ENCODE measurements at regions not wholly inside any gene's neighbourhood (a gene's known extent, or its start where the extent isn't known, plus 50 kb on each side); places are given as distances from the start of the nearest gene placed in this dataset.
"Not testable (repeated sequence)": the region's sequence is repeated elsewhere in the genome, so short reads cannot be mapped to it uniquely, and the experiment has no call there.

DNA sequence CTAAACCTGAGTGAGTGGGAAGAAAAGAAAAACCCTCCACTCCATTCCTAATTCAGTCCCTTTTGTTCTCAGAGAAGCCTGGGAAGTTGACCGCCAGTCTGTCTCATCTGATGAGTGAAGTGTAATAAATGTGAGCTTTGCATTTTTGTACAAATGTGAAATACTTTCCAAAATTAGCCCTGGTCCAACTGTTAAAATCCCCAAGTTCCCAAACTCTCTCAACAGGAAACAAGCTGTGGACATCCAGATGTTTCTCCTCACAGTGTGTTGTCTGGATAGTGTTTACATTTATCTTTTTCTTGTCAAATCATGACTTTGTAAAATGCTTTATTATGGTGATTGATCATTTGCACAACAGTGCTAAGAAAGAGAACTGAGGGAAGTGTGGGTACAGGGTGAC, 145.1 kb downstream of the TM2D1 start:
- no peak for DNase-seq (ENCODE audit: low spot score)

DNA sequence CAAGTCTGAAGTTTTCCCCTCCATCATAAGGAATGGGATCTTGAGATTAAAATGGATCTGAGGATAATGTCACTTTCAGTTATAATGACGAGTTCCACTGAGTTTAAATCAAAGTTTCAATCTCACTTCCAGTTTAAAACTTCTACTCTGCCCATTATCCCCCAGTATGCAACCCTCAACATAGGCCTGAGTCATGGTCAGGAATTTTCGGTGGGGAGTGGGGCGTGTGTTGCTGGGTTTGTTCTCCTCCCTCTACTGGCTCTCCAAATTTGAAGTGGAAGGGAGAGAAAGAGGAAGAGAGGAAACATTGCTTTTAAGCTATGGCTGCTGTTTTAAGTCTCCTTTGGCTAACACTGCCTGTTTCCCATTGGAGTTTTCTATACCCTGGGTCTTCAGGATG, 152.9 kb downstream of the TM2D1 start:
- DNase-seq (ENCODE audit: low spot score) = no peak

GRCh38 chr1:61570191-61570590, 154.8 kb downstream of the TM2D1 start:
- DNase-seq (ENCODE audit: low spot score) = no peak

DNA sequence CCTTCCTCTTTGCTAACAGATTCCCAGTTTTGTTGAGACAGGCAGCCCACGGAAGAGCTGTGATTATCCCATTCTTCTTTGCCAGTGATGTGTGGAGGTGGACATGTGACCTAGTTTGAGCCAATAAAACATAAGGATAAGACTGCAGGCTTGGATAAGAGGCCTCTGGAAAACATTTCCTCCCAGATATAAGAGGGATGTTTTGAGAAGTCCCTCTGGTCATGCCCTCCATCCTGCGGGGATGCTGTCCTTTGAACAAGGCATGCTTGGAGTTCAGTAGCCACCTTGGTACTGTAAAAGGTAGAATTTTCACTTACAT, 155.7 kb downstream of the TM2D1 start:
- no peak for DNase-seq (ENCODE audit: low spot score)

DNA sequence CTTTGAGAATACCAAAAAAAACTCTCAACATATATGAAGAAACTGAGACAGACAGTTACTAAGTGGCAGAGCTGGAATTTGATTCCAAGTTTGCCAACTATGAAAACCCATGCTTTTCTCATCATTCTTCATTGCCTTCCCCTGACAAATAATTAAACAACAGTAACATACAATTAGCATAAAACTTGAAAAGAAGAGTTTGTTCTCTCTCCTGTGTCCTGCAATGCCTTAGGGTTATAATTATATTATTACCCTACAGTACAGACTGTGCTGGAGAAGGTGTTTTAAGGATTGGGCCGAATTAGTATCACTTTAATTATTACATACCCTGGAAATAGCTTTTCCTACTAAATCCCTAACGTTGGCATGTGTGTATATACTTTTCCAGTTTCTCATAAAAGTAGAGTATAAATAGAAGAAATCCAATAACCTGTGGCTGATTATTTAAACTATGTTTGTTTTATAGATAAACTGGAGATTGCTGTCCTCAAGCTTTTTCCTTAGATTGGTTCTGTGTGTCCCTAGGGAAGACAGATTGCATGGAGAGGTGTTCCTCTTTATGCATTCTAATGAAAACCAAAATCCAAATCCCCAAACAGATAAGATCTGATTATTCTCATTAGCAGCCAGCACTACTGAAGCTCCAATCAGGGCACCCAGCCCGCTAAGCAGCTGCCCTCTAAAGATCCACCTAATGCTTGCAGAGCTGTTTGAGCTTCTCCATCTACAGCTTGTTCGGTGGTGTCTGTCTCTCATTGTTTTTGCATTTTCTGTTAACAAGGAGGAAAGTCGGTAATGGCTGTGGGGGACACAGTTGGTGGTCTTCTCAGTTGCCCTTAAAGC, 156.3 kb downstream of the TM2D1 start:
- DNase-seq (ENCODE audit: low spot score) = no peak

DNA sequence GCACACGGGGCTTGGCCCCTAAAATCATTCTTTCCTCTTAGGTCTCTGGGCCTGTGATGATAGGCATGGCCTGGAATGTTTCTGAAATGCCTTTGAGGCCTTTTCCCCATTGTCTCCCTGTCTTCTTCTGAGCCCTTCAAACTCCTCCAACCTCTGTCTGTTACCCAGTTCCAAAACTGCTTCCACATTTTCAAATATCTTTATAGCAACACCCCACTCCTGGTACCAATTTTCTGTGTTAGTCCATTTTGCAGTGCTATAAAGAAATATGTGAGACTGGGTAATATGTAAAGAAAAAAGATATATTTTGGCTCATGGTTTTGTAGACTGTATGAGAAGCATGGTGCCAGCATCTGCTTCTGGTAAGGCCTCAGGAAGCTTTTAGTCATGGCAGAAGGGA, 158.8 kb downstream of the TM2D1 start:
- no peak for DNase-seq (ENCODE audit: low spot score)

GRCh38 chr1:61563611-61564010, 161.3 kb downstream of the TM2D1 start:
- no peak for DNase-seq (ENCODE audit: low spot score)

DNA sequence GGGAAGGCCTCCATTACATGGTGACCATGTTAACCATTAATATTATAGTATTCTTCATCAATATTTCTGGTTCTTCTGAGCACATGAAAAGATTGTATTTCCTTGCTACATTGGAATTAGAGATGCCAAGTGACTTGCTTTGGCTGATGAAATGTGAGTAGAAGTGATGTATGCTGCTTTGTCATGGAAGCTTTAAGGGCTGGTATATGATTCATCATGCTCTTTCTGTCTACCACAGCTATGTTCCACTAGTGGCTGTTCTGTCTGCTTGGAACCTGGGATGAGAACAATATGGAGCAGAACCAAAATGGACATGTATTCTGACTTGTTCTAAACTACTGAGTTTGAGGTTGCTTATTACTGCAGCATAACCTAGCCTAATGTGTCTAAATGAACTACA, 163.3 kb downstream of the TM2D1 start:
- no peak for DNase-seq (ENCODE audit: low spot score)

GRCh38 chr1:61560385-61560784, 164.6 kb downstream of the TM2D1 start:
- DNase-seq (ENCODE audit: low spot score) = no peak

GRCh38 chr1:61556631-61557030, 168.3 kb downstream of the TM2D1 start:
- DNase-seq (ENCODE audit: low spot score) = no peak

- DNase-seq (ENCODE audit: low spot score) = no peak
Measured at GRCh38 chr1:61552630-61553305, 172.2 kb downstream of the TM2D1 start.

GRCh38 chr1:61547302-61547701, 177.6 kb downstream of the TM2D1 start:
- DNase-seq (ENCODE audit: low spot score) = not testable (repeated sequence)

GRCh38 chr1:61544870-61545269, 180.1 kb downstream of the TM2D1 start:
- not testable (repeated sequence) for DNase-seq (ENCODE audit: low spot score)

GRCh38 chr1:61543498-61543897, 181.4 kb downstream of the TM2D1 start:
- not testable (repeated sequence) for DNase-seq (ENCODE audit: low spot score)

DNA sequence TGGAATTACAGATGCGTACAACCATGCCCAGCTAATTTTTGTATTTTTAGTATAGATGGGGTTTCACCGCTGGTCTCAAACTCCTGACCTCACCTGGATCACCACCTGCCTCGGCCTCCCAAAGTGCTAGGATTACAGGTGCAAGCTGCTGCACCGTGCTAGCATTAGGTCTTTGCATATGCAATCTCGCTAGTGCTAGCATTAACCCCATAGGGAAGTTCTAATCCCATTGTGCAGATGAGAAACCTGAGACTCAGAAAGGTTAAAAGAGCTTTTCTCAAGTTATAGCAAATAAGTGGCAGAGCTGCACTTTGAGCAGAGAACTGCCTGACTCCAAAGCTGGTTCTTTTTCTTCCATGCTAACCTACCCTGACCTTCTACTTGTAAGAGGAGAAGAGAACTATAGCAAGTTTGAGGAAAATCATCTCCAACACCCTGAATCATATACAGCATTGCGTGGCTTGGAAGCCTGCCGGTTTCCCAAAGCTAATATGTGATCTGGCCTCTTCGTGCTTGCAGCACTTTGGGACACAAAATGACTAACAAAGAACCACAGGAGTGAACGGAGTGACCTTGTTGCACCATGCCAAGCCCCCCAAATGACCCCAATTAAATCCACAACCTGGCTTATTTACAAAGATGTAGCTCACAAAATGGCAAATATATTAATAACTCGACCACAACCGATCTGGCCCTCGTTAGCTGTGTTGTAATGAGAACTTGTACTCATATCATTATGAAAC, 185.1 kb downstream of the TM2D1 start:
- no peak for DNase-seq (ENCODE audit: low spot score)

- no peak for DNase-seq (ENCODE audit: low spot score)
Measured at GRCh38 chr1:61538228-61538627, 186.7 kb downstream of the TM2D1 start.

- DNase-seq (ENCODE audit: low spot score) = no peak
Measured at GRCh38 chr1:61536174-61537108, 188.5 kb downstream of the TM2D1 start.

DNA sequence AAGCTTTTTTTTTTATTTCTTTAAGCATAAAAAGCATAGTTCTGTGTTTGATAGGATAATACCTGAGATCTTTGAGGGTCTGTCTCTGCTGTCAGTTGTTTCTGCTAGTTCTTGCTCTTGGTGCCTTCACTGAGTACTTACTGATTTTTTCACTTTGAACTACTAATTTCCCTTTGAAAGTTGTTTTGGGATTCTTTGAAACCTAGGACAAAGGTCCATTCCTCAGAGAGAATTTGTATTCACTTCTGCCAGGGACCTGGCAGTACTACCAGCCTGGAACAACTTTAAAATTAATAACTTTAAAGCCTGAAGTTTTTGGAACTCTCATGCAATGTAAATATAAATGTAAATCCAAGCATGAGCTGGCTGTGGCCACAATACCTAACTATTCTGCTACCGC, 190.1 kb downstream of the TM2D1 start:
- no peak for DNase-seq (ENCODE audit: low spot score)

- DNase-seq (ENCODE audit: low spot score) = no peak
Measured at GRCh38 chr1:61533546-61533945, 191.4 kb downstream of the TM2D1 start.

DNA sequence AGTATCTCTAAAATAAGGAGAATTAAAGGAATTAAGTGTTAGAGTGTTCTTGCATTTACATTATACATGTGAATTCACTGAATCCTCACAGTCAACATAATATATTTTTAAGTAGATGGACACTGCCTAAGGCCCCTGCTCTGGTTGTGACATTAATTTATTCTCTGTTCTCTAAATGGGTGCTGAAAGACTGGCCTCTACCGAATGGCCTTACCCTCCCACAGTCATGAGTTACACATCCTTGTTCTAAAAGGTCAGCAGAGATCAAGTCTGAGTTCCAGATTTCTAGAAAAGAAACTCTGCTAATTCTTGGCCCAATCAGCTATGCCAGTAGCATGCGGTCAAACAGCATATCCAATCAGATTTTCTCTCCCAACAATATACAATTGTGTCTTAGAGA, 193.2 kb downstream of the TM2D1 start:
- no peak for DNase-seq (ENCODE audit: low spot score)

DNA sequence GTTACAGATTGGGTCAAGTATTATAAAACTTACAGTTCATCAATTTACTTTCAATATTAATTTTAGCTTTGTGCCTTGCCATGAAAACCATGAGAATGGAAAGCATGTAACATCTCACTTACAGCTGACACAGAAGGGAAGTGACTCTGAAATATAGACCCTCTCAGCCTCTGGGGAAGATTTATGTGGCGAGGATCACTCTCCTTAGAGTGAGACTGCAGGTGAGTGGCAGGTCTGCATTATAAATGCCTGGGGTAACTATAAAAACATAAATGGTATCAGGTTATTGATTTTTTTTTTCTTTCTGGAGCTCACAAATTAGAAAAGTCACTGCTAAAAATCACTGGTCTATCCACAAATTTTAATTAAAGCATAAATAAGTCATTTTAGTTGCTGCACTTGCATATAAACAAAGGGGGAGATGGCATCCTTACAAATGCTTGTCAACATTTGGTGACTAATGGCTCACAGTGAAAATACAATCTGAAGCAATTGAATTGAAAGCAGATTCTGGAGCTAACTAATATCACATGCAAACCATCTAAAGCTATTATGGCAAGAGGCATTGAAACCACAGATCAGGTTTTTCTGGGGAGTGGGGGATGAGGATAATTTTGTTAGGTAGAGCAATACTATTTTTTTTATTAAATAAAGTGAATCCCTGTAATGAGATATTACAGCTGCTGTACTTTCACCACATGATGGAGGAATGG, 200.9 kb downstream of the TM2D1 start:
- DNase-seq (ENCODE audit: low spot score) = no peak
